ENCODE measurements at regions not wholly inside any gene's neighbourhood (a gene's known extent, or its start where the extent isn't known, plus 50 kb on each side); places are given as distances from the start of the nearest gene placed in this dataset.

DNA sequence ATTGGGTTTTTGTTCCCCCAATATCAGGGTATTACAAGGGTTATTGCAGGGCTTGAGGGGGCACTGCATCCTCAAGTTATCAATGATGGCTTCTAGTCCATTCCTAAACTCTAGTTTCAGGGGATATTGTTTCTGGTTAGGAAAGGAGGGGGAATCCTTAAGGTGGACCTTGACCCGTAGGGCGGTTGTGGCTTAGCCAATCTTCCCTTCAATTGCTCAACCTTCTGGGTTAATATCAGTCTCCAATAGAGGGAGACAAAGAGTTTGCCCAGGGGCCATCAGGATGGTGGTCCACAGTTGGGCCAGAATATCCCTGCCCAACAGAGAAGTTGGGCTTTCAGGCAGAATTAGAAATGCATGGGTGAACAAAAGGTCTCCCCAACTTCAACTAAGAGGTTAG, 214.9 kb downstream of the BCHE start:
- no peaks in the 10 kb centered on the region for H3K36me3 ChIP-seq (ENCODE audit: control insufficient read depth, insufficient read depth, low read length)
- H3K4me3 ChIP-seq (ENCODE audit: low read depth, low read length) = no peak overlapping the region
- DNase-seq (ENCODE audit: low read depth) = no peak
- no peak for TF ChIP-seq CTCF (IDR thresholded peaks at IDR 0.05; ENCODE audit: insufficient read depth, low read length, poor library complexity, severe bottlenecking)
- H3K27me3 ChIP-seq (ENCODE audit: control insufficient read depth, insufficient read depth, low read length) = no peaks in the 10 kb centered on the region

DNA sequence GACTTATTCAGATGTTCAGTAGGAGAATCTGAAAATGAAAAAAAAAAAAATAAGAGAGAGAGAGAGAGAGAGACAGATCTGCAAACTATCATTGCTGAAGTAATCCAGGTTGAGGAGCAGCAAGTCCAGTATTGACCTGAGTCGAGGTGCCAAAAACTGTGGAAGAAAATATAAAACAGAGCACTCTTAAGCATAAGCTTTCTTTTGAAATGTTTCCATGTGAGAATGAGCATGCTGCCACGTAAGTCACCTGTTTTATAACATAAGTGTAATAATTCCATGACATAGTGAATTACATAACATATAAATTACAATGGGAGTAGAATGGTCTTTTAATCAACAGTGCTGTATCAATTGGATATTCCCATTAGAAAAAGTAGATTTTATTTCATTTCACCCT, 218.2 kb downstream of the BCHE start:
- H3K36me3 ChIP-seq (ENCODE audit: control insufficient read depth, insufficient read depth, low read length) = no peaks in the 10 kb centered on the region
- no peaks in the 10 kb centered on the region for H3K27me3 ChIP-seq (ENCODE audit: control insufficient read depth, insufficient read depth, low read length)
- no peak overlapping the region for H3K4me3 ChIP-seq (ENCODE audit: low read depth, low read length)
- no peak for DNase-seq (ENCODE audit: low read depth)
- TF ChIP-seq CTCF (IDR thresholded peaks at IDR 0.05; ENCODE audit: insufficient read depth, low read length, poor library complexity, severe bottlenecking) = no peak

- Histone ChIP-seq H3K27me3 (ENCODE audit: control insufficient read depth, insufficient read depth, low read length) (no peaks in the 10 kb centered on the region), H3K4me3 (ENCODE audit: low read depth, low read length) (no peak overlapping the region), H3K36me3 (ENCODE audit: control insufficient read depth, insufficient read depth, low read length) (no peaks in the 10 kb centered on the region)
- TF ChIP-seq CTCF (IDR thresholded peaks at IDR 0.05; ENCODE audit: insufficient read depth, low read length, poor library complexity, severe bottlenecking) = no peak
- DNase-seq (ENCODE audit: low read depth) = no peak
Measured at GRCh38 chr3:165617134-165617533, 220.1 kb downstream of the BCHE start.

- TF ChIP-seq CTCF (IDR thresholded peaks at IDR 0.05; ENCODE audit: insufficient read depth, low read length, poor library complexity, severe bottlenecking) = no peak
- H3K4me3 ChIP-seq (ENCODE audit: low read depth, low read length) = no peak overlapping the region
Measured at GRCh38 chr3:165614337-165614736, 222.9 kb downstream of the BCHE start.

DNA sequence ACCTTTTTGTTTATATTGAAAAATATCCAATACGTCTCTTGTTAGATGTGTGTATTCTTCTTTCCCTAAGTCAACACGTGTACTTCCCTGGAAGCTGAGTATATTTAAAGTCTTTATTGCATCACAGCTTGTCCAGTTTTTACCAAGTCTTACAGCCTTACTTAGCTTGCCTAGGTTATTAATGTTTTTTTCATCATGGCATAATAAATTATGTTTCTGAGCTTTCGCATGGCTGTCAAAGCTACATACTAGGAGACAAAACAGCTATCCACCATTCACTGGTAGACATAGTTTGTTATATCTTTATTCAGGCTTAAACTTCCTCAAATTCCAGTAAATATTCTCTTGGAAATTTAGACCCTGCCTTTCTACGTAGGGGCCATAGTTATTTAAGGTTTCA, 224.2 kb downstream of the BCHE start:
- Histone ChIP-seq H3K4me3 (ENCODE audit: low read depth, low read length) (no peak overlapping the region), H3K36me3 (ENCODE audit: control insufficient read depth, insufficient read depth, low read length) (no peaks in the 10 kb centered on the region), H3K27me3 (ENCODE audit: control insufficient read depth, insufficient read depth, low read length) (no peaks in the 10 kb centered on the region)
- no peak for DNase-seq (ENCODE audit: low read depth)
- no peak for TF ChIP-seq CTCF (IDR thresholded peaks at IDR 0.05; ENCODE audit: insufficient read depth, low read length, poor library complexity, severe bottlenecking)

More at GRCh38 chr3:165614337-165614736, 222.9 kb downstream of the BCHE start:
- no peak for DNase-seq (ENCODE audit: low read depth)
- H3K36me3 ChIP-seq (ENCODE audit: control insufficient read depth, insufficient read depth, low read length) = no peaks in the 10 kb centered on the region
- no peaks in the 10 kb centered on the region for H3K27me3 ChIP-seq (ENCODE audit: control insufficient read depth, insufficient read depth, low read length)

DNA sequence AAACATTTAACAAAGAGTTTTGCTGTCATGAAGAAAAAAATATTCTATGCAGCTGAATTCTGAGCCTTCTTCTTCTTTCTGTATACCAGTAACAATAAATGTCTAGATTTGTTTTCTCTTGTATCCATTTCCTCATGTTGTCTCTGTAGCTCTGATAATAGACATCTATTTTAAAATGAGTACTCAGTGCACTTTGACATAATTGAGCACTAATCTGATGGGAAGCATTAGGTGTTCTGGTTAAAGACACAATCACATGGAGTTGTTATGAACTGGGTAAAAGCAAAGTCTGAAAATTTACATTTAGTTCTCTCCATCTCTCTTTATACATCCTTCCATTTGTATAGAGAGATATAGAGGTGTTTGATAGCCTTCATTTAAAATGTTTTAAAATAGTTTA, 230.0 kb downstream of the BCHE start:
- no peaks in the 10 kb centered on the region for H3K27me3 ChIP-seq (ENCODE audit: control insufficient read depth, insufficient read depth, low read length)
- no peak for TF ChIP-seq CTCF (IDR thresholded peaks at IDR 0.05; ENCODE audit: insufficient read depth, low read length, poor library complexity, severe bottlenecking)
- H3K4me3 ChIP-seq (ENCODE audit: low read depth, low read length) = no peak overlapping the region
- DNase-seq (ENCODE audit: low read depth) = no peak
- H3K36me3 ChIP-seq (ENCODE audit: control insufficient read depth, insufficient read depth, low read length) = no peaks in the 10 kb centered on the region

Data from kidney epithelial cell (primary cell).